AG04449 (cell line): ENCODE measurements at regions not wholly inside any gene's neighbourhood (a gene's known extent, or its start where the extent isn't known, plus 50 kb on each side); places are given as distances from the start of the nearest gene placed in this dataset.

Experiments
- CTCF ChIA-PET: fragments of 350-600 bp; formaldehyde crosslinking; extraction: SDS; loops from one replicate; lab custom pipeline; 2021; ENCODE audit warnings: antibody characterized with exemption; lab: Yijun Ruan, JAX
- POLR2A ChIA-PET: fragments of 400-600, 350-600 bp; formaldehyde crosslinking; extraction: SDS; loops from one replicate; lab custom pipeline; 2020; ENCODE audit warnings: antibody characterized with exemption, inconsistent platforms; lab: Yijun Ruan, JAX
- DNase-seq: peaks from one replicate; pipeline ENCODE4 v3.0.0-alpha.2; 2010; ENCODE audit warnings: low read depth, low spot score
- H3K4me3 ChIP-seq: 2 replicates; pipeline ENCODE4 v1.5.1; 2011; ENCODE audit warnings: low read depth, mild to moderate bottlenecking, control low read depth, low read length
- CTCF ChIP-seq: IDR thresholded peaks from one replicate; pipeline ENCODE4 v1.5.1; 2011; ENCODE audit warnings: mild to moderate bottlenecking, moderate library complexity, low read length, control low read depth, inconsistent platforms; ENCODE audit not compliant: insufficient read depth; ENCODE audit errors: missing control alignments

GRCh38 chr18:39403121-39403520 is 1837.5 kb upstream of the CELF4 start:
- ChIA-PET POLR2A (no interaction called here), CTCF (no interaction called here)
- DNase-seq: no peak
- TF ChIP-seq CTCF: no peak
- H3K4me3 ChIP-seq: no peak overlapping the region

DNA sequence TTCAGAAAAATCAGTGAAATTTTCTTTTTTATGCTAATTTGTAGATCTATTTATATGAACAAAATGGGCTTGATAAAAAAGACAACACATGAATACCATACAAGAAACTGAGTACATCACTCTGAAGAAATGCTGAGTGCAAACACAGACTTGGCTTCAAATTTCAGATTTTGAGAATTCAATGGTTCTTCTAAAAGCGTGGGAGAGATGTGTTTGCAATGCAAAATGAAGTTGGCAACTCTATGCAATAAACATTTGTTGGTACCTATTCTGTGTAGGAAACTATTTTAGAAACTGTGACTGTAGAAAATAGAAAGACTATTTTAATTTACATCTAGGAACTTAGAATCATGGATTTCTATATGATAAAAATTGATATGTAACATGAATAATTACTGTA is 1834.1 kb upstream of the CELF4 start:
- TF ChIP-seq CTCF: no peak
- POLR2A ChIA-PET: no interaction called here

GRCh38 chr18:39396168-39396567 is 1830.6 kb upstream of the CELF4 start:
- TF ChIP-seq CTCF: no peak
- CTCF ChIA-PET: no interaction called here
- POLR2A ChIA-PET: no interaction called here
- H3K4me3 ChIP-seq: no peak overlapping the region
- no peak for DNase-seq

More for the DNA sequence above, 1834.1 kb upstream of the CELF4 start:
- no peak for DNase-seq
- CTCF ChIA-PET: no interaction called here
- H3K4me3 ChIP-seq: no peak overlapping the region

DNA sequence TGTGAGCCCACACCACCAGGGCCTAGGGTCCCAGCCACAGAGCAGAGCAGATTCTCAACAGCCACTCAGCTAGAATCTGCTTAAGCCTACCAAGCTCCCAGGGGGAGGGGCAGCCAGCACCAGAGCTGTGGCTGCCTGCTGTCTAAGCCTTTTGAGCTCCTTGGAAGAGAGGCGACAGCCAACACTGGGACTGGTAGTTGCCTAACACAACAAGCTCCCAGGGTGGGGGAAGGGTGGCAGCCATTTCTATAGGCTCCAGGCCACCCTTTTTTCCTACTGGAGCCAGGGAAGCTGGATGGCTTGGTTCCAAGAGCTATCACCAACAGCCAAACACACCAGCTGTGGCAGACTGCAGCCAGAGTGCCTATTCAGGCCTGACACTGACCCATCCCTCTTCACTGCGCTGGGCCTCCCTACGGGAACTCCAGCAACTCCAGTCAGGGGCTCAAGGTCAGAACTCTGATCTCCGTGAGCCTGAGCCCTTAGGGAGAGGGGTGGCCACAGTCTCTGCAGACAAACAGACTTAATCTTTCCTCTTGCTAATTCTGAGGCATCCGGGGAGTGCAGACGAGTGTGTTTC is 1824.3 kb upstream of the CELF4 start:
- CTCF ChIA-PET: no interaction called here
- TF ChIP-seq CTCF: no peak
- no peak overlapping the region for H3K4me3 ChIP-seq
- DNase-seq: no peak
- POLR2A ChIA-PET: no interaction called here

DNA sequence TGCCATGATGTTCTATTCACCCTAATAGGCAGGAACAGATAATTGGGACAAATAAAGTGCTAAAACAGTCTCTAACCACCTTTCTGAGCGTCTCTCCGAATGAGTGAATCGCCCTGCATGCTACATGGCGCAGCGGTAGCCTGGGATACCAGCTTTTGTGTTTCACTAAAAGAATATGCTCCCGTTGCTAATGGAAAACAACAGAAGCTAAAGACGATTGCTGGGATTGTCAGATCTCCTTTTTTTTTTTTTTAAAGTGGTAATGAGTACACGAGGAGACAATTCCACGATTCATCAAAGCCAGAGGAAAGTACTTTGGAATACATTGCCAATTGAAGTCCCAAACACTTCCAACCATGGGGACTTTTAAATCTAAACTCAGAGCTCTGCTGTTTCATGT is 1815.3 kb upstream of the CELF4 start:
- DNase-seq: no peak
- ChIA-PET CTCF (no interaction called here), POLR2A (no interaction called here)
- TF ChIP-seq CTCF: no peak
- no peak overlapping the region for H3K4me3 ChIP-seq

GRCh38 chr18:39380186-39380725 is 1814.7 kb upstream of the CELF4 start:
- TF ChIP-seq CTCF: no peak
- ChIA-PET CTCF (no interaction called here), POLR2A (no interaction called here)
- DNase-seq: no peak
- no peak overlapping the region for H3K4me3 ChIP-seq
